Upper lobe of right lung (tissue), 1 donor: ENCODE measurements at regions not wholly inside any gene's neighbourhood (a gene's known extent, or its start where the extent isn't known, plus 50 kb on each side); places are given as distances from the start of the nearest gene placed in this dataset.
A peak's percentile ranks its signal among the peaks of the same experiment; 100 is the strongest.

Source experiments
- ATAC-seq: fragments of 200-7000 bp; cut with Tn5 transposase; one replicate; pipeline ENCODE4 v1.9.1; 2020; ENCODE audit warnings: mild to moderate bottlenecking, moderate library complexity
- DNase-seq: peaks from one replicate; pipeline ENCODE4 v3.0.0-alpha.2; 2020
- H3K27ac ChIP-seq: fragments of 200-600 bp; one replicate; pipeline ENCODE4 v1.8.0; 2022
- H3K27me3 ChIP-seq: fragments of 200-600 bp; one replicate; pipeline ENCODE4 v1.8.0; 2022; ENCODE audit warnings: mild to moderate bottlenecking
- H3K36me3 ChIP-seq: fragments of 200-600 bp; one replicate; pipeline ENCODE4 v1.8.0; 2022
- H3K4me1 ChIP-seq: fragments of 200-600 bp; one replicate; pipeline ENCODE4 v1.8.0; 2022
- H3K4me3 ChIP-seq: fragments of 200-600 bp; one replicate; pipeline ENCODE4 v1.8.0; 2022; ENCODE audit warnings: mild to moderate bottlenecking
- H3K9me3 ChIP-seq: fragments of 200-600 bp; one replicate; pipeline ENCODE4 v1.8.0; 2022
- intact Hi-C: fragments of 100-400 bp; cut with DNase I; formaldehyde crosslinking; loops from one replicate; pipeline ENCODE4 v1.11.0; 2022
- TF ChIP-seq, protein P1 (sequence below): fragments of 200-600 bp; IDR thresholded peaks from one replicate; pipeline ENCODE4 v1.8.0; 2022; ENCODE audit warnings: antibody characterized with exemption
- donor health status: DM: no; HTN: yes; CAD: no; lungs with severe emphysema.

DNA sequence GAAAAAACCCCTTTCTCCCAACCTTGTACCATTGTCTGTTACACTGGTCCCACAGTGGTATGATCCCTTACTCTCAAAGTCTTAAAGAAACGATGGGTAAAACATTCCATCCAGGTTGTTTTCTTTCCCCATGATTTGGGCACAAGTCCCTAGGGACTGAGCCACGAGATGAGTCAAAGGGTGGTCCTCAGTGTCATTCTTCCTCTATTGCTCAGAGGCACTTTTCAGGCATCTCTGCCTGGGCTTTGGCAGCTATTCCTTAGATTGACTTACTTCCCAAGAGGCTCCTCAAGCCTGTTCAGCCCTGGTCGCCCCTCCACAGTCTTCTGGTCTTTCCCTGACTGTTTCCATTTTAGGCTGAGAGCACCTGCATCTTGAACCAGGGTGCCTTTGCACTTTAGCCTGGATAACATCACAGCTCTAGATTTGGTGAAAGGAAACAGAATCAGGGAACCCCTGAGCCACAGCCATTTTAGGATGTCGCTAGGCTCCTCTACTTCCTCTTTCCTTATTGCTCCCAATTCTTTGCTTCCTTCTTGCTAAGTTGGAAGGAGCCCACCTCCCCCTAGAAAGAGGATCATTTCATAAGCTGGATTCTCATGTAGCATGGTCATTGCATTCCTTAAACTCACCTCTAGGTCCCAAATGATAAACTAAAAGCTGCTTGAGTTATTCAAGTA is 131.0 kb upstream of the TPRG1 start:
- TF ChIP-seq, protein P1, sequence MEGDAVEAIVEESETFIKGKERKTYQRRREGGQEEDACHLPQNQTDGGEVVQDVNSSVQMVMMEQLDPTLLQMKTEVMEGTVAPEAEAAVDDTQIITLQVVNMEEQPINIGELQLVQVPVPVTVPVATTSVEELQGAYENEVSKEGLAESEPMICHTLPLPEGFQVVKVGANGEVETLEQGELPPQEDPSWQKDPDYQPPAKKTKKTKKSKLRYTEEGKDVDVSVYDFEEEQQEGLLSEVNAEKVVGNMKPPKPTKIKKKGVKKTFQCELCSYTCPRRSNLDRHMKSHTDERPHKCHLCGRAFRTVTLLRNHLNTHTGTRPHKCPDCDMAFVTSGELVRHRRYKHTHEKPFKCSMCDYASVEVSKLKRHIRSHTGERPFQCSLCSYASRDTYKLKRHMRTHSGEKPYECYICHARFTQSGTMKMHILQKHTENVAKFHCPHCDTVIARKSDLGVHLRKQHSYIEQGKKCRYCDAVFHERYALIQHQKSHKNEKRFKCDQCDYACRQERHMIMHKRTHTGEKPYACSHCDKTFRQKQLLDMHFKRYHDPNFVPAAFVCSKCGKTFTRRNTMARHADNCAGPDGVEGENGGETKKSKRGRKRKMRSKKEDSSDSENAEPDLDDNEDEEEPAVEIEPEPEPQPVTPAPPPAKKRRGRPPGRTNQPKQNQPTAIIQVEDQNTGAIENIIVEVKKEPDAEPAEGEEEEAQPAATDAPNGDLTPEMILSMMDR: no peak
- Histone ChIP-seq H3K4me3 (no peak overlapping the region), H3K27ac (no peak overlapping the region), H3K9me3 (no peaks in the 10 kb centered on the region), H3K27me3 (no peaks in the 10 kb centered on the region), H3K36me3 (no peaks in the 10 kb centered on the region), H3K4me1 (peaks cover 6% of the 10 kb centered on the region)
- DNase-seq (no peak), ATAC-seq (peak; percentile 55)
- intact Hi-C loops: no loop called here

DNA sequence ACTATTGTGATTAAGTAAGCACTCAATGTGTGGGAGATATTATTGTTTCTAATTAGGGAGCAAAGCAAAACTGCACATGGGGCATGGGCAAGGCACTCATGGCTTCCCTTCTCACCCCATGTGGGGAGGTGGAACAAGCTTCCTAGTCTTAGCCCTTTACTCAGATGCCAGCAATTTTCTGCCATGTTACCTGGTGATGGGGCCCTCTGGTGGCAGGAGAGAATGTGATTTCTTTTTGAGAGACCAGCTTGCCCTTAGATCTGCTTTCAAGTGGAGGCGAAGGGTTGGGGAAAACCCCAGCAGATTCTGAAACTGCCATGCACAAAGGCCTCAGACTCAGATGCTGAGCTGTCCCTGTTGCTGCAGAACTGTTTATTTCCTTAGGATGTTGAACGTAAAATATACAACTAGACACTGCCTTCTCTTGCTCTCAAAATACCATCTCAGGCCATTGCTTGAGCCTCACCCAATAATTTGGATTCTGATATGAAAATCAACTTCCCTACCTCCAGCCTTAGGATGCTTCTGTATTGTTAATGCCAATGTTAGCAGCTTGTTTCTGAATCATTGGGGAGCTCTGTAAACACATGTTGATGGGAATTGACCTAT is 130.2 kb upstream of the TPRG1 start:
- Histone ChIP-seq H3K9me3 (no peaks in the 10 kb centered on the region), H3K27ac (no peak overlapping the region), H3K27me3 (no peaks in the 10 kb centered on the region), H3K36me3 (no peaks in the 10 kb centered on the region), H3K4me1 (peaks cover 6% of the 10 kb centered on the region), H3K4me3 (no peak overlapping the region)
- DNase-seq (no peak), ATAC-seq (peak; percentile 91)
- intact Hi-C loops: no loop called here
- TF ChIP-seq, protein P1: peak; percentile 52

DNA sequence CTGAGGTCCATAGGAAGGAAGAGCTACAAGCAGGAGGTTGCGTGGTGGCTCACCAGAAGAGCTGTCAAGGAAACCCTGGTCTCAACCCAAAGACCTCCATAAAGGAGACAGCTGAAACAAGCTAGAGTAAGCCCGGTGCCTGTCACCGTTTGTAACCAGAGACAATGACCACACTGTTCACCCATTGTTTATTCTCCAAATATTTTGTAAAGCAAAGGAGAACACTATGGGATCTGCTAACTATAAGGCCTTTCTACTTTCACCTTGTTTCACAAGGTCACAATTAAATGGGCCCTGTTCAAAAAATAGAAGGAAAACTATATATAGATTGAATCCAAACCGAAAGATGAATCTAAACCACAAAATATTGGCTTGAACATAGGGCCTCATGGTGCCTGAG is 128.9 kb upstream of the TPRG1 start:
- TF ChIP-seq, protein P1: no peak
- Histone ChIP-seq H3K9me3 (no peaks in the 10 kb centered on the region), H3K4me3 (no peak overlapping the region), H3K27me3 (no peaks in the 10 kb centered on the region), H3K36me3 (no peaks in the 10 kb centered on the region), H3K4me1 (peaks cover 6% of the 10 kb centered on the region), H3K27ac (no peak overlapping the region)
- no peak for DNase-seq
- ATAC-seq: no peak
- intact Hi-C loops: no loop called here

DNA sequence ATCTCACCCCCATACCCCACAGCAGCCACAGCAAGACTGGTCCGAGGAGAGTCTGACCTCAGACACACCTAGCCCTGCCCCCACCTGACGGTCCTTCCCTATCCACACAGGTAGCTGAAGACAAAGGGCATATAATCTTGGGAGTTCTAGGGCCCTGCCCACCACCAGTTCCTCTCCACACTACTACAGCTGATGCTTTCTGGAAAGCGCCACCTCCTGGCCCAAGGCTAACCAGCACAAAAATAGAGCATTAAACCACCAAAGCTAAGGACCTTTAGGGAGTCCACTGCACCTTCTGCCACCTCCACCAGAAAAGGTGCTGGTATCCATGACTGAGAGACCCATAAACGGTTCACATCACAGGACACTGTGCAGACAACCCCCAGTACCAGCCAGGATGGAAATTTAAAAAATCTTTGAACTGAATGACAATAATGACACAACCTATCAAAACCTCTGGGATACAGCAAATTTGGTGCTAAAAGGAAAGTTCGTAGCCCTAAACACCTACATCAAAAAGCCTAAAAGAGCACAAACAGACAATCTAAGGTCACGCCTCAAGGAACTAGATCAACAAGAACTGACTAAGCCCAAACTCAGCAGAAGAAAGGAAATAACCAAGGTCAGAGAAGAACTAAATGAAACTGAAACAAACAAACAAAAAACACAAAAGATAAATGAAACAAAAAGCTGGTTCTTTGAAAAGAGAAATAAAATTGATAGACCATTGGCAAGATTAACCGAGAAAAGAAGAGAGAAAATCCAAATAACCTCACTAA is 122.1 kb upstream of the TPRG1 start:
- no peaks in the 10 kb centered on the region for H3K9me3 ChIP-seq
- DNase-seq: no peak
- TF ChIP-seq, protein P1: no peak
- ATAC-seq: no peak
- no peaks in the 10 kb centered on the region for H3K27me3 ChIP-seq
- H3K4me1 ChIP-seq: no peaks in the 10 kb centered on the region
- no peak overlapping the region for H3K27ac ChIP-seq
- intact Hi-C loops: no loop called here
- H3K36me3 ChIP-seq: no peaks in the 10 kb centered on the region
- no peak overlapping the region for H3K4me3 ChIP-seq

DNA sequence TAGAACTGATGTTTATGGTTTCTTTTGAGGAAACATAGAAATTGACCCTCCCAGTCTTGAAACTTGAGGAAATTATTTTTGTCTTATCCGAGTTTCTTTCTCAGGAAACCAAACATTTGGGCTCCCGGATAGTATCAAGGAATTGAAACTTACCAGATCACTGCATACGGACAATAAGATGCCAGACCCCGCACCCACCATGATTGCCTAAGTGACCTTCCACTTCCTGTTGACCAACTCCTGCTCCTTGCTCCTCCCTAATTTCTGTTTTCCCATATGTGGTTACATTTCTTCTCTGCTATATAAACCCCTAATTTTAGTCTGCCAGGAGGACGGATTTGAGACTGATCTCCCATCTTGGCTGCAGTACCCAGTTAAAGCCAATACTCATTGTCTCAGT is 118.4 kb upstream of the TPRG1 start:
- Histone ChIP-seq H3K27me3 (no peaks in the 10 kb centered on the region), H3K36me3 (no peaks in the 10 kb centered on the region), H3K27ac (no peak overlapping the region), H3K9me3 (no peaks in the 10 kb centered on the region), H3K4me3 (no peak overlapping the region), H3K4me1 (no peaks in the 10 kb centered on the region)
- DNase-seq (no peak), ATAC-seq (peak; percentile 58)
- intact Hi-C loops: no loop called here
- TF ChIP-seq, protein P1: no peak
